SH-SY5Y (cell line): ENCODE measurements at regions not wholly inside any gene's neighbourhood (a gene's known extent, or its start where the extent isn't known, plus 50 kb on each side); places are given as distances from the start of the nearest gene placed in this dataset.

Experiments
- GATA2 ChIP-seq: IDR thresholded peaks from 2 replicates; pipeline ENCODE4 v1.6.1; 2011; ENCODE audit warnings: mild to moderate bottlenecking, low read depth, low read length
- GATA3 ChIP-seq: IDR thresholded peaks from 2 replicates; pipeline ENCODE4 v1.6.1; 2011; ENCODE audit warnings: low read depth, mild to moderate bottlenecking, low read length, moderate library complexity

DNA sequence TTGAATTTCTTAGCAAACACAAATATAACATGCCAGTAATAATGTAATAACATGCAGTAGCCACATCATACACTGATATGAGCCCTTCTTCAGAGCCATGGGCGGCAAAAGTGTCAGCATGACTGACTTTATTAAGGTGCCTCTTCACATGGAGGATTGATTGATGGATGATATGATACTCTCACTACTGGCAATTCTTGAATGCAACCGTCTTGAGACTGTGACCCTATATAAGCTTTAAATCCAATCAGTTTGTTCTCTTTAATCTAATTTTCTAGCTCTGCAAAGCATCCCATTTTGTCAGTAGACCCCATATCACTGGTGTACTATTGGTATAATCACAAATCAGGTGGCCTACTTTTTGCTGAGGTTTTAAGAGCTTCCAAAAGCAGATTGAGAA, 463.7 kb upstream of the ROBO2 start:
- TF ChIP-seq GATA2 (no peak), GATA3 (no peak)
